ENCODE measurements at regions not wholly inside any gene's neighbourhood (a gene's known extent, or its start where the extent isn't known, plus 50 kb on each side); places are given as distances from the start of the nearest gene placed in this dataset.

GRCh38 chr4:20641976-20642375 lies 58.3 kb upstream of the PACRGL start:
- TF ChIP-seq CTCF (IDR thresholded peaks at IDR 0.05; ENCODE audit: insufficient read depth, low read length, poor library complexity, severe bottlenecking) (no peak), EZH2phosphoT487 (conservative IDR thresholded peaks at IDR 0.05; ENCODE audit: low read length) (no peak)
